Ovary (tissue), 3 donors: ENCODE measurements at regions not wholly inside any gene's neighbourhood (a gene's known extent, or its start where the extent isn't known, plus 50 kb on each side); places are given as distances from the start of the nearest gene placed in this dataset.

ENCODE experiments used
- CTCF ChIP-seq, 3 donors: fragments of 450-650 bp in 2 of 3; fragments of 200-600 bp in 1 of 3; IDR thresholded peaks; one replicate each; pipeline versions ENCODE4 v1.5.1 to v1.8.0; 2016 to 2022; ENCODE audit warnings: antibody characterized with exemption in 3 of 3, mild to moderate bottlenecking in 1 of 3
- EP300 ChIP-seq: sonication (generic); formaldehyde crosslinking; IDR thresholded peaks from one replicate; pipeline ENCODE4 v1.6.1; 2017; ENCODE audit warnings: antibody characterized with exemption
- POLR2A ChIP-seq: fragments of 450-650 bp; IDR thresholded peaks from one replicate; pipeline ENCODE4 v1.6.1; 2017; ENCODE audit warnings: antibody characterized with exemption, mild to moderate bottlenecking, moderate library complexity
- donor health status: DM: no; HTN: no; CAD: no.

DNA sequence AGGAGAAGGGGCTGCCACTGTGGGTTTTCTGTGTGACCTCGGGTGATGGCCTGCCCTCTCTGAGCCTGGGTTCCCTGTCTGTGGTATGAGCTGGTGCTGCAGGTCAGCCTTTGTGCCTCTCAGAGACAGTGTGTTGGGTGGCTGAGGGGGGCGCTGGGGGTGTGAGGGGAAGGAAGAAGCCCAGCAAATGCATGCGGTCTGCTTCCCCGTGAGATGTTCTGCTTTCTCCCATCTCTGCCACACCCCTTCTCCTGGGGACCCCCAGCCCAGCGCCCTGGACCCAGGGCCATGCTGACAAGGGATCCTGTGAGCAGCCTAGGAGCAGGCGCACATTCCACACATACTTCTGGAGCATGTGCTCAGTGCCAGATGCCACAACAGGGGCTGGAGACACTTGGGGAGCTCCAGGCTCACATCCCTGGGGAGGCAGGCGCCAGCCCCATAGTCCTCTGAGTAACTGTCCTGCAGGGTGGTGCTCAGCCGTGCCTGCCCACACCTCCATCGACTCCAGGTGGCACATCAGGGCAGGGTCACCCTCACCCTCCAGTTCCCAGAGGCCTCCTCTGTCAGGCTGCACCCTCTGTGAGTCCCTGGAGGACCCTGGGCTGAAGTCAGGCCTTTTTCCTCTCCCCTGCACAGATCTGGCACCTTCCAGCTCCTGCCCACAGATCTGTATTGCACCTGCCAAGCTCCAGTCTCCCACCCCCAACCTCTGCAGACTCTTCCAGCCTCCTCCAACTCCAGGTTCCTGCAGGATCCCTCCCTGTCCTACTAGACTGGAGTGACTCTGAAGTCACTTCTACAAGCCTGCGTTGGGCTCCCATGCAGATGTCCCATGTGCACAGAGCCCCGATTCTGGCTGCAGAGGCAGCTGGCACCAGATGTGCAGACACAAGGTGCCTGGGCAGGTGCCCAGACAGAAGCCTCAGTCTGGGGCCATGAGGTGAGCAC is 205.6 kb downstream of the KIF26A start:
- TF ChIP-seq POLR2A, result no peak
- no peak for TF ChIP-seq CTCF (IDR thresholded peaks at IDR 0.05)
- TF ChIP-seq EP300, result no peak
